NCI-H524 (cell line): ENCODE measurements at regions not wholly inside any gene's neighbourhood (a gene's known extent, or its start where the extent isn't known, plus 50 kb on each side); places are given as distances from the start of the nearest gene placed in this dataset.
"Not testable (repeated sequence)": the region's sequence is repeated elsewhere in the genome, so short reads cannot be mapped to it uniquely, and the experiment has no call there.

Source experiments
- DNase-seq, 2 experiments: peaks; one replicate each; lab custom pipeline; 2025; lab: John Stamatoyannopoulos, UW

DNA sequence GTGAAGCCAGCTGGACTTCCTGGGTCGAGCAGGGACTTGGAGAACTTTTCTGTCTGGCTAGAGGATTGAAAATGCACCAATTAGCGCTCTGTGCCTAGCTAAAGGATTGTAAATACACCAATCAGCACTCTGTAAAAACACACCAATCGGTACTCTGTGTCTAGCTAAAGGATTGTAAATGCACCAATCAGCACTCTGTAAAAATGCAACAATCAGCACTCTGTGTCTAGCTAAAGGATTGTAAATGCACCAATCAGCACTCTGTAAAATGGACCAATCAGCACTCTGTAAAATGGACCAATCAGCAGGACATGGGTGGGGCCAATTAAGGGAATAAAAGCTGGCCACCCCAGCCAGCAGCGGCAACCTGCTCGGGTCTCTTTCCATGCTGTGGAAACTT lies 97.3 kb upstream of the GALNT15 start:
- DNase-seq, result not testable (repeated sequence)

DNA sequence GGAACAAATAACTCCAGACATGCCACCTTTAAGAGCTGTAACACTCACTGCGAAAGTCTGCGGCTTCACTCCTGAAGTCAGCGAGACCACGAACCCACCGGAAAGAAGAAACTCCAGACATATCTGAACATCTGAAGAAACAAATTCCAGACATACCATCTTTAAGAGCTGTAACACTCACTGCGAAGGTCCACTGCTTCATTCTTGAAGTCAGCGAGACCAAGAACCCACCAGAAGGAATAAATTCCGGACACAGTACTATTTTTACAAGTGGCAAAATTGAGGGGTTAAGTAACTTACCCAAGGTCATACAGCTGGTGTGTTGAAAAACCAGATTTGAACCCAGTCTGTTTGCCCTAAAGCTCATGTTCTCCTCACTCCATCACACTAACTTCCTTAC lies 96.8 kb upstream of the GALNT15 start:
- DNase-seq, result not testable (repeated sequence)

DNA sequence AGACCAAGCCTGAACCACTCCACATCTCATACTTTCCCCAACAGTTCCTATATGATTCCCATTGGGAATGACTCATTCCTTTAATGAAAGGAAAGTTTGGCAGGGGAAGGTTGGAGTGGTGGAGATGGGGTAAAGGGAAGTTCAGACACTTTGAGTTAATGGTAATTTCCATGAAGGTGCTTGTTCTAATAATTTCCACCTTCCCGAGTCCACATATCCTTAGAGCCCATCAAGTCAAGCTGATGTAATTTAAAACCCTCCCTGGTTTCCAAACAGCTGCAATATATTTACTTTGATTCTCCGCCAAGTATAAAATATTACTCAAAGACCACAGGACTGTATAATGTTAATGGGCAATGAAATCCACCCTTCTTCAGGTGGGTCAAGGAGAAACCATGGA lies 95.0 kb upstream of the GALNT15 start:
- DNase-seq, result no peak

DNA sequence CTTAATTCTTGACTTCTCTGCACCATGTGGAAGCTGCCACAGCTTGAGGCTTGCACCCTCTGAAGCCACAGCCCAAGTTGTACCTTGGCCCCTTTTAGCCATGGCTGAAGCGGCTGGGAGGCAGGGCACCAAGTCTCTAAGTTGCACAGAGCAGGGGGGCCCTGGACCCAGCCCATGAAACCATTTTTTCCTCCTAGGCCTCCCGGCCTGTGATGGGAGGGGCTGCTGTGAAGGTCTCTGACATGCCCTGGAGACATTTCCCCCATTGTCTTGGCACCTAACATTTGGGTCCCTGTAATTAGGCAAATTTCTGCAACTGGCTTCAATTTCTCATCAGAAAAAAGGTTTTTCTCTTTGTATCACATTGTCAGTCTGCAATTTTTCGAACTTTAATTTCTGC lies 92.8 kb upstream of the GALNT15 start:
- DNase-seq, result no peak

DNA sequence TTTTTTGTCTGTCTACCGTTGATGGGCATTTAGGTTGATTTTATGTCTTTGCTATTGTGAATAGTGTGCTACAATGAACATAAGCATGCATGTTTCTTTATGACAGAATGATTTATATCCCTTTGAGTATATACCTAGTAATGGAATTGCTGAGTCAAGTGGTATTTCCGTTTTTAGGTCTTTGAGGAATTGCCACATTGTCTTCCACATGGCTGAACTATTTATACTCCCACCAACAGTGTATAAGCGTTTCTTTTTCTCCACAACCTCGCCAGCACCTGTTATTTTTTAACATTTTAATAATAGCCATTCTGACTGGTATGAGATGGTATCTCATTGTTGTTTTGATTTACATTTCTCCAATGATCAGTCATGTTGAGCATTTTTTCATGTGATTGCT lies 89.6 kb upstream of the GALNT15 start:
- DNase-seq, result no peak

DNA sequence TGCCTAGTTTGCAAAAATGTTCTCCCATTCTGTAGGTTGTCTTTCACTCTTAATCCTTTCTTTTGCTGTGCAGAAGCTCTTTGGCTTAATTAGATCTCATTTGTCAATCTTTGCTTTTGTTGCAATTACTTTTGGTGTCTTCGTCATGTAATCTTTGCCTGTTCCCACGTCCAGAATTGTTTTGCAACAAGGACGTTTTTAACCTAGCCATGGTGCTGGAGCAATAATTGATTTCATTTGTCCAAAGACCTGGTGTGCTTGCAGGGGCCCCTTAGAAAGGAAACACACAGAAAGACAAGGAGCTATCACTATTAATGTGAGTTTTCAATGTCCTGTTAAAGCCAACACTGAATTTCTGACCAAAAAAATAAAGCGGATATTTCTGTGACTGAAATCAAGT lies 89.1 kb upstream of the GALNT15 start:
- DNase-seq, result no peak

DNA sequence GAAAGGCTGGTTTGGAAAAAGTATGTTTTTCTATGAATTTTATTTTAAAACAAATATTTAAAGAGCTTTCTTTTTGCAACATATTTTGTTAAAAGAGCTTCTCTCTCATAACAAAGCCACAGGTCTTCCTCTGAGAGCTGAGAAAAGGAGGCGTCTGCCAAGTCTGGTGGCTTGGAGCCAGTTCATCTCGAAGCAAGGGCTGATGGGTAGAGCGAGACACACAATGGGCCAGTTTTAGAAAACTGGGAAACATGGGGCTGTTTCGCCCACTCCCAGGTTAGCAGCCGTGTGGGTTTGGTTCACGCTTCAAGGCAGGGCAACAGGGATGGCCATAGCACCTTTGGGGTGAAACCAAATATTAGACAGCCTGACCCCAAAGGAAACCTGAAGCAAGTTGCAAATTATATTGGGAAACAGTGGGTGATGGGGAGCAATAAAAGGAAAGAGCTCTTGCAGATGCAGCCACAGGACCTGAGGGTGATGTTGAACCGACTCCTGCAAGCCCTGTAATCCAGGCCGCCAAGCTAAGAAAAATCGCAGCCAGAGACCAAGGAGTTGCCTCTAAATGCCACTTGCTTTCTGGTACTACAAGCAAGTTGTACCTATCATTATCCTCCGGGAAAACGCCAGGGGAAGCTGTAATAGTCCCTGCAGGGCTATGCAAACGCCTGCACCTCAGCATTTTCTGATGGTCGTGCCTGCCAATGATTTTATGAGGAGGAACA lies 88.4 kb upstream of the GALNT15 start:
- no peak for DNase-seq

DNA sequence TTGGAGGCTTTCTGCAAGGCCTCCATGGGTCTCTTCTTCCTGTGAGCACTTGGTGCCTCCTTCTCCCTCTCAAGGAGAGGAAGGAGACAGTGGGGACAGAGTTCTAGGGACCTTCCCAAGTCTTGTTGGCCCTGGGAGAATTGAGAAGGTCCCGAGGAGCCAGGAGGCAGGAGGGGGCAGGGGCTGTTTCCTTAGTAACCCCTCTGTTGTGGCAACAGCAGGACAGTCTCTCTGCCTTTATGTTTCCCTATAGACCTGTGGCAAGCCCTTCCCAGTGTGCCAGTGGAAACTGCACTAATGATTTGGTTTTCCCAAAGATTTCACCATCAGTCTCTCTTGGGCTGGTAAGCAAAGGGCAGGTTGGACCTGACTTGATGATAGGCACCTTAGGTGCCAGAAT lies 87.8 kb upstream of the GALNT15 start:
- no peak for DNase-seq

DNA sequence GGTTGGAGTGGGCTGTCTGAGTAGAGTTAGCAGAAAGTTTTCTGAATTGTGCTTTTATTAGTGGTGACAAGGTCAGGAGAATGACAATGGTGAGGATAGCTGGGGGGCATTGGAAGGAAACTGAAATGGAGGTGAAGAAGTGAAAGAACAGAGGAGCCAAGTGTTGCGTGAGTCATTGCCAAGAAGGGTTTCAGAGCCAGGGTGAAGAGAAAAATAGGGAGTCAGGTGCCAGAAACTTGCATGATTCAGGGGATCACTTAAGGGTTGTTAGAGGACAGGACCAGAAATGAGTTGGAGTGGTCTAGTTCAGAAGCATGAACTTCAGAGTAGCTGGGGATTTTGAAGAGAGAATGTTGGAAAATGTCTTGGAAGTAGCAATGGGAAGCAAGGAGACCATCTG lies 86.0 kb upstream of the GALNT15 start:
- no peak for DNase-seq

DNA sequence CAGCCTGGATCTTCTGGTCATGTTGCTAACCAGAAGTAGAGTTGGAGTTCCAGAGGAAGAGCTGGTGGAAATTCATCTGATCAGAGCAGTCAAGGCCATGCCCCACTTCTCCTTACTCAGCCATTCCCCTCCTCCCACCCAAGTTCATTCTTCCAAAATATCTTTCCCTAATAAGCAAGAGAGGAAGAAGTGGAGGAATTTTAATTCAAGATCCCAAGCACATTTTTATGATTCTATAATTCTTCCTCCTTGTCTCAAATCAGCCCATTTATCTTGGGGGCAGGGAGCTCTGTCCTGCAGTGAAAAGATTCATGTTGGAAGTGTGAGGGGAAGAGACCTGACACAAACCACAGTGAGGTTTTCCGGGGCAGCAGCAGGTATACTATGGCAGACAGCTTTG lies 85.0 kb upstream of the GALNT15 start:
- DNase-seq, result no peak

DNA sequence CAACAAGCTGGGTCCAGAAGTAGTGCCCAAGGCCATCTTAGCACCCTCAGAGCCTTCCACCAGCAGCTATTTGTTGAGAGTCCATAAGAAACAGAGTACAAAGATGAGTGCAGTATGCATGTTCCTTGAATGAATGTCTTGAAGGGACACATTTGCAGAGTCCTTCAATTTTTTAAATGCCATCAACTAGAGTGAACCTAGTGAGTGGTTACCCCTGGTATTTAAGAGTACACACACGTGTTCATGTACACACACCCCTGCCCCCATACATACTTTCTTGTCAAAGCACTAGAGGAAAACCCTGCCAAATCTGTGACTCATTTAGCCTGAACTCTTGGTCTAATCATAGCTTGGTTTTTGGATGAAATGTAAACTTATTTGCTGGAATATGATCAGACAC lies 84.5 kb upstream of the GALNT15 start:
- DNase-seq, result no peak

DNA sequence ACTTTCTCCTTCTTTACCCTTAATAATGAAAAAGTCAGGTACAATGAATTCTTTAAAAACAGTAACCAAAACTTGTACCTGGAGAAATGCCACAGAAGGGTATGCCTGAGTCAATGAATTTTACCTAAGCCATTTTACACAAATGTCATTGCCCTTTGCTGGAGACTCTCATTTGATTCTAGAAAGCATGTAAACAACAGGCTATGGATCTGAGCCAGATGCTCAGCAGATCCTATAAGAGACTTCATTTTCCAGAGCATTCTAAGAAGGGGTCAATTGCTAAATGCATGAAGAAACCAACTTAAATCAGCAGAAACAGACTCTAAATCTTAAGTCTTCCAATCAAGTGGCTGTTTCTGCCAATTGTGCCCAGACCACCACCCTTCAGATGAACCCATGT lies 83.8 kb upstream of the GALNT15 start:
- DNase-seq, result no peak

DNA sequence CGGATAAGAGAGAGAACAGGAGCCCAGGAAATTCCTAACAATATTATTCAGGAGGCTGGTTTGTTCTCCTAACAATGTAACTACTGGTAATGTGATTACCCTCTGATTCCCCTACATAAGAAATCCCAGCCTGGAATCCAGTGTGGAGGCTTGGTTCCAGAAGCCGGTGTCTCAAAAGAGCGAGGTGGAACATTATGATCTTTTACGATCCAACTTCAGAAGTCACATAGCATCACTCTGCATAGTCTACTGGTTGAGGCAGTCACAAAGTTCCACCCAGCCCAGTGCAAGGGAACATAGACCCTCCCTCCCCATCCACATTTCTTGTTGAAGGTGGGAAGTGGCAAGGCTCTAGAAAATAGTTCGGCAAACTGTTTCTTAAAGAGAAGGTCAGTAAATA lies 81.6 kb upstream of the GALNT15 start:
- DNase-seq, result no peak

DNA sequence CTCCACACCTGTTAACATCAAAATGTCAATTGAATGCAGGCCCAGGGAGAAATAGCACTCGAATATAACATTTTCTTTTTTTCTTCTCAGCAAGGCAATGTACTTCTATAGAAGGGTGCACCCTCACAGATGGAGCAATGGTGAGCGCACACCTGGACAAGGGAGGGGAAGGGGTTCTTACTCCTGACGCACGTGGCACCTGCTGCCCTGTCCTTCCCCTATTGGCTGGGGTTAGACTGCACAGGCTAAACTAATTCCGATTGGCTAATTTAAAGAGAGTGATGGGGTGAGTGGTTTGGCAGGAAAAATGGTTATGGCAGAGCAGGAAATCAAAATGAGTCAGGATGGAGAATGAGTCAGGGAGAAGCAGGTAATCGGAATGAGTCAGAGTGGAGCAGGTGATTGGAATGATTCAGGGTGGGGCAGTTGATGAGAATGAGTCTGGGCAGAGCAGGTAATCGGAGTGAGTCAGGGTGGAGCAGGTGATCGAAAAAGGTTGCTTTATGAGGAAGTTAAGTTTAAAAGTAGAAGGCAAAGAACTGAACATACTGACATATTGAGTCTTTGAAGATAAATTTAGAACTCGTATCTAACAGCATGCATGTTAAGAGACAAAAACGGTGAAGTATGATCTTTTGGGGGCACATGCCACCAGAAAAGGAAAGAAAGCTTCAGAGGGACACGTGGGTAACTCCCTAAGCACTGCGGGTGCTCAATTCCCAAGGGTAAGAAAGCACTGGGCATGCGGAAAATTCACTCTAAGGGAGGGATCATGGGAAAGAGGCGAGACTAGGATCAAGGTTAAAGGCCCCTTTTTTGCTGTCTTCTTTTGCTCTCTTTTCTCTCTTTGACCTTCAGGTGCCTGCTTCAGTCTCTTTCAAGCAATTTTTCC lies 72.9 kb upstream of the GALNT15 start:
- DNase-seq, result no peak

DNA sequence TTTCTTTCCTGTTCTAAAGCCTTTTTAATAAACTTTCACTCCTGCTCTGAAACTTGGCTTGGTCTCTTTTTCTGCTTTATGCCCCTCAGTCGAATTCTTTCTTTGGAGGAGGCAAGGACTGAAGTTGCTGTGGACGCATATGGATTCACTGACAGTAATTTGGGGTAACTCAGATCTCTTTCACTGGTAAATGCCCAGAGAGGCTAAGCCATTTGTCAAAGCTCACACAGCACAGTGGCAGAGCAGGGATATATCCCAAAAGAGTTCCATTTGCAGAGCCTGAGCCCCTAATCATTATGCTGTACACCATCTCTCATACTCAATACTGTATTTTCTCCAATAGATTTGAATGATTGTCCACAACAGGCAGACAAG lies 72.3 kb upstream of the GALNT15 start:
- DNase-seq, result no peak

DNA sequence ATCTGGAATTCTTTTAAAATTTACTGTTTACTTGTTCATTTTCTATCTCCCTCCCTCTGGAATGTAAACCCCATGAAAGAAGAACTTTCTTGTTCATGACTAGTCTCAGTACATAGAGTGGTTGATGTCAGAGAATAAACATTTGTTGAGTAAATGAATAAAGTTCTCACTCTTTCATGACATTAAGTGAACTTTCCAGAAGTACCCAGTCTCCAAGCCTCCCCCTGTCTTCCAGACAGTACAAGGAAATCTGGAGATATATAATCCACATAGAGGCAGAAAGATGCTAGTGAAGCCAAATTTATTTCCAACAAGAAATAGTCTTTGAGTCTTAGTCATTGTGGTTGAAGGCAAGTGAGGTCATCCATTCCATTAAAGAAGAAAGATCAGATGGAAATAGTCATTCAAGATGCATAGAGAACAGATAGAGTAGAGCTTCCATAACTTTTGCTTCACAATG lies 71.5 kb upstream of the GALNT15 start:
- no peak for DNase-seq

DNA sequence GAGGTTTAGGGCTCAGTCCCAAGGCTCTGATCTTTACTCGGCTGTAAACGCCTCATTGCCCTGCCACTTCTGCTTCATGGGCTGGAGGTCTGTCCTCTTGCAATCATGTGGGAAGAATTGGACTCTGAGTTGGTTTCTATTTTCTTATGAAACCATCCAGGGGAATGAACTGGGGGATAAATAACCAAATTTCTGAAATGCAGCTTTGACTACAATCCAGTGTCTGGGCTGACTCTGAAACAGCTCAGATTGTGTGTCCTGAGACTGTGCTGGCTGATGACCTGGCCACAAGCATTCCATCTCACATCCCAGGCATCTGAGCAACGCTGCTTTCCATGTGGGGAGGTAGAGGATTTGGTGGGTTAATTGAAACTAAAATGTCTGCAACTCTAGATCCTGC lies 71.0 kb upstream of the GALNT15 start:
- peak in 1 of 2 experiments; percentile 50 for DNase-seq

DNA sequence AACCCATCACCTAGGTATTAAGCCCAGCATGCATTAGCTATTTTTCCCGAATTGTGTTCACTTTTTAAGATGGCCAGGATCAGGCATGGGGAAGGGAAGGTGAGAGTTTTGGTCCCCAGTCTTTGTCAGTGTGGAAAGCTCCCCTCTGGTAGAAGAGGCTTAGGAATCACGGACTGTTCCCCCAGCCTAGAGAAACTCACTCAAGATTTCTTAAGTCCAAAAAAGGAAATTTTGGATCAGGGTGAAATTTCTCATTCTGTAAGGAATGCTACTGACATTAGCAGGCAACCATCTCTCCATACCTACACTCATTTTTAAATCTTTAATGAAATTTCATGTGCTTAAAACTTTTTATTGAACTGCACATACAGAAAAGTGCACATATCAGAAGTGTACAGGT lies 70.3 kb upstream of the GALNT15 start:
- DNase-seq, result no peak

DNA sequence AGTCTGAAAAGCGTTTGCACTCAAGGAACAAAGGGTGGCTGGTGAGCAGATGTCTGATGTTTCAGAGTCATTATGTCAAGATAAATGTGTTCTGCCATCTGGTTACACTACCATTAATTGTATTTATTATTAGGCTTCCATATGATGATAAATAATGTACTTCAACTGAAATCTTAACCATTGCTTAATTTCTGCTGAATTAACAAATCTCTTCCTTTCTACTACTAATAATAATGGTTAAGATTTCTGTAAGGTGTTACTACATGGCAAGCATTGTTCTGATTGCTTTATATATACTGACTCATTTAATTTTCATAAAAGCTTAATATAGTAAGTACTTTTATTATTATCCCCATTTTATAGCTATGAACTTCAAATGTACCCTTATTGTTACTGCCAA lies 68.4 kb upstream of the GALNT15 start:
- DNase-seq, result peak; percentile 63 to 87

DNA sequence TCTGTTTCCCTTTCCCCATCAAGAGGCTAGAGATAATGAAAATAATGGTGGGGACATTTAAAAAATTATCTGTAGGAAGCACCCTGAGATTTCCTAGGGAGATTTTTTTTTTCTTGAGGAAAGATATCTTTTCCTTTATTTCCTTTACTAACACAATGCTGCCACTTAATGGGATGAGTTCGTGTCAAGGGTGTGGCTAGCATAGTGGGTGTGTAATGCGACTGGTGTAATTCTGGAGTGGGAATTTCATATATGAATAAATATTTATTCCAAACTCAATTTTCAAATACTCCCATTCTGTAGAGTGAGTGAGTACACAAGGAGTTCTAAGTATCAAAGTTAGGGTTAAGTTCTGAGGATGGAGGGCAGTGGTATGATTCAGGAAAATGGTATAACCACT lies 66.1 kb upstream of the GALNT15 start:
- DNase-seq, result no peak

DNA sequence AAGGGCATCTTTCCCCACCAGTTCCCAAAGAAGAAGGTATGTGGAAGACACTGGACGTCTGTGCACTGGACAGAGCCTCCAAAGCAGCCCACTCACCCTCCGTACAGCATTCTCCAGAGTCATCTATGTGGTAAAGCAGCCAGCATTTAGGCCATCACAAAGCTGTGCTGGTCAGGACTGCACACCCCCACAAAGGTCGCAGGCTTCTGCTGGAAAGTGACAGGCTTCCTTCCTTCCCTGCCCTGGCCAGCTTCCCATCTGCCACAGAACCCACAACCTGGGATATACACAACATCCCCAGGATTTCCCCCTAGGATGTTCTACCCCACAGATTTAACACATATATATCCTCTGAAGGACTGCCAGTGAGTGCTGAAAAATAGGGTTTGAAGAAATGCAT lies 64.6 kb upstream of the GALNT15 start:
- DNase-seq, result no peak

DNA sequence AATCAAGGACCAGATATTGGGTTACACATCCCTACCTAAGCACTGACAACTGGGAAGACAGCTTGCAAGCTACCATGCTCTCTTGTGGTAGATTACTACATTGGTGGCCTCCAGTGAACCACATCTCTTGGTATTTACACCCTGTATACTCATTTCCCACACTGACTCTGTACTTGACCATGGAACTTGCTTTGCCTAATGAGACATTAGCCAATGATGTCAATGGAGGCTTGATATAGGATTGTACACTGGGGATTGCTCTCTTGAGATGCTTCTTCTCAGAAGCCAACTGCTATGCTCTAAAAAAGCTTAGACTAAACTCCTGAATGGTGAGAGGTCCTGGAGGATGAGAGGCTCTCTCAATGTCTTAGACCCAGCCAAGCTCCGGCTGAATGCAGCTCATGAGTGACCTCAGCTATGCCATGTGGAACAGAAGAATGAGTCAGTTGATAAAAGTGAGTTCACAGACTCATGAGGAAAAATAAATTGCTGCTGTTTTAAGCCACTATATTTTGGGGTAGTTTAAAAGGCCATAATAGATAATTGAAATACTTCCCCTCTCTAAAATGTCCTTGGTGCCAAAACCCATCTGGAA lies 61.5 kb upstream of the GALNT15 start:
- DNase-seq, result no peak

DNA sequence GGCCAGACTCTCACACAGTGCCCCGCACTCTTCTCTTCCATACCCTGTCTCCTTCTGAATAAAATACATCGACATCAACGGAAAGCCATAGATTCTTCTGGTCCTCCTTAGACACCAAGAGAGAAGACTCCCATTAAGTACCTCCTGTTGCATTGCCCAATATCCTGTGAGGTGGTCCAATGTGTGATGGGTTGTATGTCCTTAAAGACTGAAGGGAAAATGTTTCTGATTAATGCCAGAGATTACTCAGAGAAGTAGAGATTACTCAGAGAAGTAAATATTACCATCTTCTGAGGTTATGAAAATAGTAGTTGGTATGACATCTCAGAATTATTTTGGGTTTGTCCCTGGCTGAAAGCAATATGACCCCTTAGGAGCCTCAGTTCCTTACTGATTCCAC lies 60.8 kb upstream of the GALNT15 start:
- DNase-seq, result no peak
